B cell (primary cell): ENCODE measurements at regions not wholly inside any gene's neighbourhood (a gene's known extent, or its start where the extent isn't known, plus 50 kb on each side); places are given as distances from the start of the nearest gene placed in this dataset.

Source experiments
- ATAC-seq: fragments of 200-7000 bp; cut with Tn5 transposase; one replicate; pipeline ENCODE4 v1.10.0; 2021; ENCODE audit warnings: low read depth, mild to moderate bottlenecking, moderate number of reproducible peaks, moderate library complexity
- CTCF ChIA-PET: fragments of 350-600 bp; sonication (Branson Sonifier 250); formaldehyde crosslinking; loops from one replicate; lab custom pipeline; 2021; ENCODE audit warnings: antibody characterized with exemption, inconsistent platforms; lab: Charles Lee
- POLR2A ChIA-PET: fragments of 350-600 bp; sonication (Branson Sonifier 250); formaldehyde crosslinking; loops from one replicate; lab custom pipeline; 2021; ENCODE audit warnings: antibody characterized with exemption; lab: Charles Lee
- DNase-seq: peaks from one replicate; pipeline ENCODE4 v3.0.0; 2013
- H2AFZ ChIP-seq: 2 replicates; pipeline ENCODE4 v1.6.1; 2012; ENCODE audit warnings: mild to moderate bottlenecking, low read depth, low read length; ENCODE audit not compliant: insufficient read depth, poor library complexity, severe bottlenecking
- H3K27ac ChIP-seq, 2 donors: 1 replicate in 1 of 2; 2 replicates in 1 of 2; pipeline ENCODE4 v1.5.1; 2012 to 2013; ENCODE audit warnings: low read length in 2 of 2, mild to moderate bottlenecking in 2 of 2, moderate library complexity in 1 of 2
- H3K27me3 ChIP-seq, 4 experiments: fragments of 200-600 bp in 1 of 4; sonication (generic) in 1 of 4; replicated peaks in 1 of 4; 1 replicate in 2 of 4; 2 replicates in 2 of 4; pipeline versions ENCODE4 v1.6.1 to v1.7.0; 2013 to 2016; ENCODE audit warnings: low read length in 3 of 4, mild to moderate bottlenecking in 2 of 4, mixed read lengths in 1 of 4, moderate library complexity in 1 of 4; ENCODE audit not compliant: insufficient read depth in 4 of 4, control insufficient read depth in 3 of 4; ENCODE audit errors: control extremely low read depth in 1 of 4
- H3K36me3 ChIP-seq, 2 experiments: replicated peaks in 1 of 2; 1 replicate in 1 of 2; 2 replicates in 1 of 2; pipeline versions ENCODE4 v1.6.1 to v1.7.1; 2013; ENCODE audit warnings: low read length in 1 of 2; ENCODE audit not compliant: insufficient read depth in 2 of 2, control insufficient read depth in 1 of 2; ENCODE audit errors: control extremely low read depth in 1 of 2, extremely low read depth in 1 of 2
- H3K4me1 ChIP-seq, 2 donors: fragments of 200-600 bp in 1 of 2; sonication (generic) in 1 of 2; 1 replicate in 1 of 2; 2 replicates in 1 of 2; pipeline versions ENCODE4 v1.5.1 to v1.6.1; 2013 to 2017; ENCODE audit warnings: low read length in 2 of 2; ENCODE audit not compliant: control insufficient read depth in 2 of 2, insufficient read depth in 2 of 2
- H3K4me2 ChIP-seq: replicated peaks from 2 replicates; pipeline ENCODE3; 2012; ENCODE audit warnings: mild to moderate bottlenecking, low read depth, low read length; ENCODE audit not compliant: poor library complexity, severe bottlenecking
- H3K4me3 ChIP-seq, 5 experiments: fragments of 200-600 bp in 1 of 5; sonication (generic) in 1 of 5; 1 replicate in 3 of 5; 2 replicates in 2 of 5; pipeline versions ENCODE4 v1.5.1 to v1.7.0; 2011 to 2016; ENCODE audit warnings: low read length in 4 of 5, mild to moderate bottlenecking in 4 of 5, low read depth in 2 of 5, control low read depth in 1 of 5, moderate library complexity in 1 of 5; ENCODE audit not compliant: insufficient read depth in 1 of 5; ENCODE audit errors: control extremely low read depth in 1 of 5, extremely low read depth in 1 of 5
- H3K79me2 ChIP-seq: fragments of 200-600 bp; sonication (generic); one replicate; pipeline ENCODE4 v1.6.0; 2016; ENCODE audit warnings: low read length; ENCODE audit not compliant: control insufficient read depth, insufficient read depth
- H3K9ac ChIP-seq: fragments of 200-600 bp; sonication (generic); 2 replicates; pipeline ENCODE4 v1.6.1; 2017; ENCODE audit warnings: mild to moderate bottlenecking, low read length, moderate library complexity
- H3K9me3 ChIP-seq, 3 donors: one replicate each; pipeline versions ENCODE4 v1.6.1 to v1.7.1; 2013; ENCODE audit warnings: low read length in 2 of 3; ENCODE audit not compliant: control insufficient read depth in 2 of 3, insufficient read depth in 1 of 3; ENCODE audit errors: control extremely low read depth in 1 of 3
- H4K20me1 ChIP-seq: 2 replicates; pipeline ENCODE4 v1.6.0; 2012; ENCODE audit warnings: mild to moderate bottlenecking, low read length; ENCODE audit not compliant: insufficient read depth, control insufficient read depth, poor library complexity, severe bottlenecking
- H3K27ac Mint-ChIP-seq: one replicate; pipeline ENCODE4 v1.8.0; 2021; ENCODE audit warnings: mixed read lengths
- H3K27me3 Mint-ChIP-seq: one replicate; pipeline ENCODE4 v1.8.0; 2021; ENCODE audit warnings: mixed read lengths
- H3K4me1 Mint-ChIP-seq: one replicate; pipeline ENCODE4 v1.8.0; 2021; ENCODE audit warnings: mixed read lengths
- H3K4me3 Mint-ChIP-seq: one replicate; pipeline ENCODE4 v1.8.0; 2021; ENCODE audit warnings: mixed read lengths
- H3K9me3 Mint-ChIP-seq: one replicate; pipeline ENCODE4 v1.8.0; 2022; ENCODE audit warnings: mixed read lengths; ENCODE audit not compliant: insufficient read depth
- EZH2 ChIP-seq: IDR thresholded peaks from 2 replicates; pipeline ENCODE4 v1.6.1; 2012; ENCODE audit warnings: borderline replicate concordance, low read depth, mild to moderate bottlenecking, moderate library complexity, low read length; ENCODE audit not compliant: insufficient read depth, poor library complexity, severe bottlenecking
- WGBS: methylation state at CpG from one replicate; pipeline ENCODE4 v1.1.5; 2013; ENCODE audit warnings: missing lambda C conversion rate; ENCODE audit not compliant: insufficient coverage; 5-methylcytosine and 5-hydroxymethylcytosine counted together
- intact Hi-C: fragments of 100-400 bp; cut with micrococcal nuclease; formaldehyde crosslinking; loops from one replicate; pipeline ENCODE4 v1.10.0; 2022
- TF ChIP-seq, protein P1 (sequence below): fragments of 200-600 bp; IDR thresholded peaks from one replicate; pipeline ENCODE4 v1.8.0; 2022; ENCODE audit warnings: antibody characterized with exemption, mild to moderate bottlenecking

DNA sequence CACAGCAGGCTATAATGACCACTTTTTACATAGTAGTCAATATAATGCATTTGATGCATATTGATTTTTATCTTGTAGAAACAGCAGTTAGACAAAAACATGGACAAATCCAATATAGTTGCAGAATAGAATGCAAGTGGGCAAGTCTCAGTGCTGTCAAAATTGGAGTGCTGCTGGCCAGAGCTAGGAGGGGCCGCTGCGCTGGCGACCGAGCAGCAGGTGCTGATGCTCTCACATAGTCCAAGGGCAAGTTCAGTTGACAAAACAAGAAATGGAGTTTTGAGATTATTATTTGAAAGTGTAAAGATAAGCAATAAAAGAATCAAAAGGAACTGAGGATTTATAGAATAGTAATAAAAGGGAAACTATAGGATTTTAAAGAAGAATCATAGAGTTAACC is 60.6 kb upstream of the CDK20 start:
- Histone ChIP-seq H3K4me3 (no peak overlapping the region), H3K4me1 (no peaks in the 10 kb centered on the region), H3K27me3 (no peaks in the 10 kb centered on the region), H3K9ac (no peak overlapping the region), H3K9me3 (peaks cover 0 to 23% (median 15%) of the 10 kb centered on the region in 3 donors), H3K27ac (no peak overlapping the region), H3K79me2 (no peaks in the 10 kb centered on the region), H2AFZ (no peak overlapping the region), H4K20me1 (no peaks in the 10 kb centered on the region), H3K4me2 (no peak overlapping the region), H3K36me3 (no peaks in the 10 kb centered on the region)
- no peaks in the 10 kb centered on the region for H3K4me1 Mint-ChIP-seq
- H3K27me3 Mint-ChIP-seq = no peaks in the 10 kb centered on the region
- TF ChIP-seq, protein P1, sequence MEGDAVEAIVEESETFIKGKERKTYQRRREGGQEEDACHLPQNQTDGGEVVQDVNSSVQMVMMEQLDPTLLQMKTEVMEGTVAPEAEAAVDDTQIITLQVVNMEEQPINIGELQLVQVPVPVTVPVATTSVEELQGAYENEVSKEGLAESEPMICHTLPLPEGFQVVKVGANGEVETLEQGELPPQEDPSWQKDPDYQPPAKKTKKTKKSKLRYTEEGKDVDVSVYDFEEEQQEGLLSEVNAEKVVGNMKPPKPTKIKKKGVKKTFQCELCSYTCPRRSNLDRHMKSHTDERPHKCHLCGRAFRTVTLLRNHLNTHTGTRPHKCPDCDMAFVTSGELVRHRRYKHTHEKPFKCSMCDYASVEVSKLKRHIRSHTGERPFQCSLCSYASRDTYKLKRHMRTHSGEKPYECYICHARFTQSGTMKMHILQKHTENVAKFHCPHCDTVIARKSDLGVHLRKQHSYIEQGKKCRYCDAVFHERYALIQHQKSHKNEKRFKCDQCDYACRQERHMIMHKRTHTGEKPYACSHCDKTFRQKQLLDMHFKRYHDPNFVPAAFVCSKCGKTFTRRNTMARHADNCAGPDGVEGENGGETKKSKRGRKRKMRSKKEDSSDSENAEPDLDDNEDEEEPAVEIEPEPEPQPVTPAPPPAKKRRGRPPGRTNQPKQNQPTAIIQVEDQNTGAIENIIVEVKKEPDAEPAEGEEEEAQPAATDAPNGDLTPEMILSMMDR = no peak
- TF ChIP-seq EZH2 = no peak
- ChIA-PET POLR2A (no interaction called here), CTCF (no interaction called here)
- H3K9me3 Mint-ChIP-seq = peaks cover 10% of the 10 kb centered on the region
- DNase-seq (no peak), ATAC-seq (no peak)
- no peak overlapping the region for H3K27ac Mint-ChIP-seq
- 98% methylated on average over 4 of the region's 4 CpGs for WGBS
- intact Hi-C loops = no loop called here
- H3K4me3 Mint-ChIP-seq = no peak overlapping the region

DNA sequence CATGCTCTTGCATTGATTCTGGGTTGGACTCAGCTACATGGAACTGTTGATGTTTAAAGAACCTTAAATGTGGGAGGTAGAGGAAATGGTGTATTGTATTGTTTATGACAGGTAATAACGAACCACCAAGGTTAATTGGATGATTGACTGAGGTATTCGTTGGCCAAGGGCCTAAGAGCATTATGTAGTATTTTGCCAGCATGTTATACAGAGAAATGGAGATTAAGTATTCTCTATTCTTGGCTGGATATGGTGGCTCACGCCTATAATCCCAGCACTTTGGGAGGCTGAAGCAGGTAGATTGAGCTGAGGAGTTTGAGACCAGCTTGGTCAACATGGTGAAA is 59.0 kb upstream of the CDK20 start:
- WGBS = 86% methylated on average over 3 of the region's 3 CpGs
- no peaks in the 10 kb centered on the region for H3K27me3 ChIP-seq
- H3K79me2 ChIP-seq = no peaks in the 10 kb centered on the region
- no peaks in the 10 kb centered on the region for H3K4me1 ChIP-seq
- no peak overlapping the region for H3K4me3 ChIP-seq
- no peaks in the 10 kb centered on the region for H4K20me1 ChIP-seq
- H3K36me3 ChIP-seq = no peaks in the 10 kb centered on the region
- H3K4me3 Mint-ChIP-seq = no peak overlapping the region
- peaks cover 0 to 20% (median 15%) of the 10 kb centered on the region in 3 donors for H3K9me3 ChIP-seq
- no peak overlapping the region for H3K27ac ChIP-seq
- no peak for DNase-seq
- H3K4me2 ChIP-seq = no peak overlapping the region
- H3K9me3 Mint-ChIP-seq = peaks cover 10% of the 10 kb centered on the region
- TF ChIP-seq EZH2 = no peak
- TF ChIP-seq, protein P1 = no peak
- ATAC-seq = no peak
- no peak overlapping the region for H3K9ac ChIP-seq
- ChIA-PET POLR2A (no interaction called here), CTCF (no interaction called here)
- no peak overlapping the region for H3K27ac Mint-ChIP-seq
- H3K4me1 Mint-ChIP-seq = no peaks in the 10 kb centered on the region
- no peak overlapping the region for H2AFZ ChIP-seq
- intact Hi-C loops = no loop called here
- H3K27me3 Mint-ChIP-seq = no peaks in the 10 kb centered on the region
